GM18526 (cell line): ENCODE measurements at regions not wholly inside any gene's neighbourhood (a gene's known extent, or its start where the extent isn't known, plus 50 kb on each side); places are given as distances from the start of the nearest gene placed in this dataset.

Experiments
- POLR2A ChIP-seq: IDR thresholded peaks from 3 replicates; pipeline ENCODE4 v1.6.1; 2011; ENCODE audit not compliant: insufficient read length; ENCODE audit errors: extremely low read depth

DNA sequence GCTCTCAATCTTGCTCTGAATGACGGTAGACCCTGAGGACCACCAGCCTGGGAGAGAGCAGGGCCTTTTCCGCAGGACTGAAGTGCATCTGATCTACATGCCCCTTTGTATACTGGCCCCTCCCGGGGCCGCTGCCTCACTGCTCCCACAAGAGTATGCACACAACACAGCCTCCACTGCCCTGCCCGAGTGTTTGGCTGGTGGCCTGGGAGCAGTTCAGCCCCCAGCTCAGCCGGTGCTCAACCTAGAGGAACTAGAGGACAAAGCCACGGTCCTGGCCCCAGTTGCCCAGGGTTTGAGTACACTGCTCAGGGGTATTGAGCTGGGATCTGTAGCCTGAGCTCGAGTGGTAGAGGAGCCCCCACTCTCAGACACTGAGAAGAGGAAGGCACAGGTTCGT is 118.9 kb upstream of the CAB39 start:
- no peak for TF ChIP-seq POLR2A

DNA sequence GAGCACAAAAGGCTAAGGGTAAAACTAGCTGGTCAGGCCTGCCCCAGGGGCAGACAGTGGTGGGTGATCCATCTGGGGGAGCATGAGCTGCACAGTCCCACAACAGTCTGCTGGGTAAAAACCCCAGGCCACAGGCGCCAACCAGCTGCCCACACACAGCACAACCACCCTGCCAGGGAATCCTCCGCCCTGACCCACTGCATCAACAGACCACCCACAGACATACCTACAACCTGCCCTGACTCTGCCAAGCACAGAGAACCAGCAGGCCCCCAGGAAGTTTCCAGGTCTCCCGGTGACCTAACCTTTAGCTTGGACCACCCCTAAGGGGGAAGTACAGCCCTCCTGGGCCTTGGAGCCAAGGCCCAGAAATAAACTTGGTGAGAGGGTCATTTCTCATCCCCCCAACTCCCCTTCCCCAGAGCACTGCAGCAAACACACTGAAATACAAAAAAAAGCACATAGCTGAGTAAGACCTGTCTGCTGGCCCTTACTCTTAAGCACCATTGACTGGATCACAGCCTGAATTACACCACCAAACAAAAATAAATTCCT is 118.3 kb upstream of the CAB39 start:
- no peak for TF ChIP-seq POLR2A

DNA sequence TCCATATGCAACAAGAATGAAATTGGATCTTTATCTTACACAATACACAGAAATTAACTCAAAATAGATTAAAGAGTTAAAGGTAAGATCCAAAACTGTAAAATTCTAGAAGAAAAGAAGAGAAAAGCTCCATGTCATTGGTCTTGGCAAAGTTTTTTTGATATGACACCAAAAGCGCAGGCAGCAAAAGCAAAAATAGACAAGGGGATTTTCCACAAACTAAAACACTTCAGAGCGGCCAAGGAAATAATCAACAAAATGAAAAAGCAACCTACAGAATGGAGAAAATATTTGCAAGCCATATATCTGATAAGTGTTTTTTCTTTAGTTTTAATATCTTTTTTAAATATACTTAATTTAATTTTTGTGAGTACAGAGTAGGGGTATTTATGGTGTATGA is 112.8 kb upstream of the CAB39 start:
- TF ChIP-seq POLR2A, result no peak

DNA sequence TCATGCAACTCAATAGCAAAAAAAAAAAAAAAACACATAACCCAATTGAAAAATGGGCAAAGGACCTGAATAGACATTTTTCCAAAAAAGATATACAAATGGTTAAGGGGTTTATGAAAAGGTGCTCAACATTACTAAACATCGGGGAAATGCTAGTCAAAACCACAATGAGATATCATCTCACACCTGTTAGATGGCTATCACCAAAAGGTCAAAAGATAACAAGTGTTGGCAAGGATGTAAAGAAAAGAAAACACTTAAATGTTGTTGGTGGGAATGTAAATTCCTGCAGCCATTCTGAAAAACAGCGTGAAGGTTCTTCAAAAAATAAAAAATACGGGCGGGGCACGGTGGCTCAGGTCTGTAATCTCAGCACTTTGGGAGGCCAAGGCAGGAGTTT is 112.4 kb upstream of the CAB39 start:
- no peak for TF ChIP-seq POLR2A

DNA sequence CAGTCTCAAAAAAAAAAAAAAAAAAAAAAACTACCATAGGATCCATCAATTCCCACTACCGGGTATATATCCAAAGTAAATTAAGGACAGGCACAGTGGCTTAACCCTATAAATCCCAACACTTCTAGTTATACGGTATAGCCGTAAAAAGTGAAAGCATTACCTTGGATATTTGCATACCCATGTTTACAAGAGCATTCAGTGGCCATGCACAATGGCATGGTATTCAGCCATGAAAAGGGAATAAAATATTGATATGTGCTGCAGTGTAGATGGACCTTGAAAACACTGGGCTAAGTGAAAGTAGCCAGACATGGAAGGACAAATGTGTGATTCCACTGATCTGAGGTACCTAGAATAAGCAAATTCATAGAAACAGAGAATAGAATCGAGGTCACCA is 111.8 kb upstream of the CAB39 start:
- TF ChIP-seq POLR2A, result no peak

DNA sequence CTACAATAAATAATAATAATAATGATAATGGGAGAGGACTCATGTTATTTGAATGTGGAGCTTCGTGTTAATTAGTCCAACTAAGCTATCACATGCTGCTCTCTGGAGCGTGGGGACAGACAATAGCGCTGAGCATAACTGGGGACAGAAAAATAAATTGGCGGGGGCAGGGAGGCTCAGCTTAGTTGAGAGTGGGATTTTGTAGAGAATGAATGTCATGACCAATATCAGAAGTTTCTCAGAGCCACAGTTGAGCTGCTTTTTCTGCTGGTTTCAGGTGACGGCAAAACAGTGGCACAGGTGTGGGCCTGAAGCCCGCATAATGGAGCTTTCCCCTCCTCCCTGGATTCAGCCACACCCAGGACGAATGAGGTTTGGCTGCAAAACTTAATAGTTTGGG is 111.1 kb upstream of the CAB39 start:
- no peak for TF ChIP-seq POLR2A

DNA sequence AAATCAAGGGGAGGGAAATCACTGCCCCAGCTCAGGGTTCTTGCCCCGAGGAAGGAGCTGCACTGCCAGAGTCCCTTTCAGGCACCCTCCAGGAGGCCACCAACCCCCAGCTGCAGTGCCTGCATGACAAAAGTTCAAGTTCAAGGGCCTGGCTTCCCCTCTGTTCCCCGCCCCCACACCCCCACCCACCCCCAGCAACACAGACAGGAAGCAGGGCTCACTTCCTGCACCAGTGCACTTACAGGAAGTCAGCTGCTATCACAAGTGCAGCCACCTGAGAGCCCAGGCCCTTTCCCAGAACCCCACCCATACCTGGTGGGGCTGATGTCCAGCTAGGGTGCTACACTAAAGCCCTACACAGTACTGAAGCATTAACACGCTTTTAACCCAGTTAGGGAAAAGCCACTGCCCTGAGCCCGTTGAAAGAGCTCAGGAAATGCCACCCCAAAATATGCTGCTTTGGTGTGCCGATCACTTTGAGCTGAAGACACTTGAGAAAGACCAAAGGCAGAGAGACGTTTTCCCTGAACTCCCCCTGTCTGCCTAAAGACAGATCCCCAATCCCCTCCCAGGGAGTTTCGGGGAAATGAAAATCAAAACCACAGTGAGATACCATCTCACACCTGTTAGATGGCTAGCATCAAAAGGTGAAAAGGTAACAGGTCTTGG is 109.9 kb upstream of the CAB39 start:
- no peak for TF ChIP-seq POLR2A

DNA sequence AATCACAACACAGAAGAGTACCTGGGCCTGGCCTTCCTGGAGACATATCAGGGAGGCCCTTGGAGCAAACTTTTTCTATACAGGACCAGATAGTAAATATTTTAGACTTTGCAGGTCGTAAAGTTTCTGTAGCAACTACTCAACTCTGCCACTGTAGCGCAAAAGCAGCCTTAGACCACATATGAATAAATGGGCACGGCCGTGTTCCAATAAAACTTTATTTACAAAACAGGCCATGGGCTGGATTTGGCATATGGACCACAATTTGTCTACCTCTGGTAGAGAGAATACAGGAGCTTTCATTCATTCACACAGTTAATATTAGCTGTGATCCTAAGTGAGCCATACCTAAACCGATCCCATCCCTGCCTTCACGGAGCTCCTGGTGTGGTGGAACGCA is 98.6 kb upstream of the CAB39 start:
- TF ChIP-seq POLR2A, result no peak

DNA sequence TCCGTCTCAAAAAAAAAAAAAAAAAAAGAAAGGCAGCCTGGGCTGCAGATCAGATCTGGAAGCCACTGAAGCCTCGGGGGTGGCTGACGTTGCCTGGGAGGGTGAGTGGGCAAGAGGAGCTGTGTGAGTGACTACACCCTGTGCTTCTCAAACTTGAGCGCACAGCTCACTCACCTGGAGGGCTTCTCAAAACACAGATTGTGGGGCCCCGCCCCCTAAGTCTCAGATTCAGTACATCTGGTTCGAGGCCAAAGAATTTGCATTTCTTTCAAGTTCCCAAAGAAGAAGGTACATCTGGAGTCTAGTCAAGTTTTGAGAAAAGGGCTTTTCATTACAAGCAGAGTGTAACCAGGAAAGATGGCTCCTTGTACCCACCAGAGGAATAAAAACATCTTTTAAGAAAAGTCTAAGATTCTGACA is 97.7 kb upstream of the CAB39 start:
- no peak for TF ChIP-seq POLR2A

DNA sequence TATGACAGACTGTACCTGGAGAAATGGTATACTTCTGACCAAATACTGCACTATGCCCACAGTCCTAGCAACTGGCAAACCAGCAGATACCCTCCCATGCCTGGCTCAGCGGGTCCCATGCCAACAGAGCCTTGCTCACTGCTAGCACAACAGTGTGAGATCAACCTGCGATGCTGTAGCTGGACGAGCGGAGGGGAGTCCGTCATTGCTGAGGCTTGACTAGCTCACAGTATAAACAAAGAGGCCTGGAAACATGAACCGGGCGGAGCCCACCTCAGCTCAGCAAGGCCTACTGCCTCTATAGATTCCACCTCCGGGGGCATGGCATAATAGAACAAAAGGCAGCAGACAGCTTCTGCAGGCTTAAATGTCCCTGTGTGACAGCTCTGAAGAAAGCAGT is 93.2 kb upstream of the CAB39 start:
- no peak for TF ChIP-seq POLR2A

DNA sequence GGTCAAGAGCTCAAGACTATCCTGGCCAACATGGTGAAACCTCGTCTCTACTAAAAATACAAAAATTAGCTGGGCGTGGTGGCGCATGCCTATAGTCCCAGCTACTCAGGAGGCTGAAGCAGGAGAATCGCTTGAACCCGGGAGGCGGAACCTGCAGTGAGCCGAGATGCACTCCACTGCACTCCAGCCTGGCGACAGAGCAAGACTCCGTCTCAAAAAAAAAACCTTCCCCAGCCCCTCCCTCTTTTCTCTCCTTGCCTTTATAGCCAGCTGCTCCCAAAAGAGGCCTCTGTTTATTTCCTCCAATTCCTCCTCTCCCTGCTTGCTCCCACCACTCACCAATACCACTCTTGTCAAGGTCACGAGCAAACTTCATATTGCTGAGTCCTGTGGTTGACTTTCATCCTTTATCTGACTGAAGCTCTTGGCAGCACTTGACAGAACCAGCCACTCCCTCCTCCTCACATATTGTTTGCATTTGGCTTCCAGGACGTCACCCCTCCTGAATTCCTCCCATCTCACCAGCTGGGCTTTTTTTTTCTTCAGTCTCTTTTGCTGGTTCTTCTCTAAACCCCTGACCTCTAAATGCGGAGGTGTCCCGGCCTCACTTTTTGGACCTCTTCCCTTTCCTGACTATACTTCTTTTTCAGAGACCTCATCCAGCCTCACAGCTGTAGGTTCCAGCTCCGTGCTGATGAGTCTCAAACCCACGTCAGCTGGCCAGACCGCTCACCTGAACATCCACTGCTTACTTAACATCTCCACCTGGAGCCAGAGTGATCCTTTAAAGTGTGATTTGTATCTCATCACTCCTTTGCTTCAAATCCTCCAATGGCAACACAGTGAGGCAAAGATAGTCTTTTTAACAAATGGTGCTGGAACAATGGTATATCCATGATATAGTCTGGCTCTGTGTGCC is 84.6 kb upstream of the CAB39 start:
- TF ChIP-seq POLR2A, result no peak

DNA sequence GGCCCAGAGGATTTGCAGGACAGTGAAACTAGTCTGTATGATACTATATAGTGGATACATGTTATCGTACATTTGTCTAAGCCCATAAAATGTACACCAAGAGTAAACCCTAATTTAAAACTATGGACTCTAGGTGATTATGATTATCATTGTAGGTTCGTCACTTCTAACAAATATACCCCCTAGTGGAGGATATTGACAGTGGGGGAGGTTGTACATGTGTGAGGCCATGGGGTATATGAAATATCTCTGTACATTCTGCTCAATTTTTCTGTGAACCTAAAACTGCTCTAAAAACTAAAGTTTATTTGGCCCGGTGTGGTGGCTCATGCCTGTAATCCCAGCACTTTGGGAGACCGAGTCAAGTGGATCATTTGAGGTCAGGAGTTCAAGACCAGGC is 81.2 kb upstream of the CAB39 start:
- no peak for TF ChIP-seq POLR2A

DNA sequence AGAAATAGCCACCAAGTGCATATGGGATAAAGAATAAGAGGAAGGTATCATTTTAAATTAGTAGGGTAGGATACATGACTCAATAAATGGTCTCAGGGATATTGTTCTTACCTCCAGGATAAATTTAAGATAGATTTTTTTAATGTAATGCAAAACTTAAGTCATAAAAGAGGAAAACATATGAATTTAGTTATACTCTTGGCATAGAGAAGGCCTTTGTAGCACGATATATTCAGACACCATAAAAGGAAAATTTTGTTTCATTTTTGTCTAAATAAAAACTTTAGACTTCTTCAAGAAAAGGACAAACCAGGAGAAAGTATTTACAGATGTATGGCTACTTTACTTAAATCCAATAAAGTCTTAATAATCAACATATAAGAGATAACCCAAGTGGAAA is 78.5 kb upstream of the CAB39 start:
- no peak for TF ChIP-seq POLR2A

DNA sequence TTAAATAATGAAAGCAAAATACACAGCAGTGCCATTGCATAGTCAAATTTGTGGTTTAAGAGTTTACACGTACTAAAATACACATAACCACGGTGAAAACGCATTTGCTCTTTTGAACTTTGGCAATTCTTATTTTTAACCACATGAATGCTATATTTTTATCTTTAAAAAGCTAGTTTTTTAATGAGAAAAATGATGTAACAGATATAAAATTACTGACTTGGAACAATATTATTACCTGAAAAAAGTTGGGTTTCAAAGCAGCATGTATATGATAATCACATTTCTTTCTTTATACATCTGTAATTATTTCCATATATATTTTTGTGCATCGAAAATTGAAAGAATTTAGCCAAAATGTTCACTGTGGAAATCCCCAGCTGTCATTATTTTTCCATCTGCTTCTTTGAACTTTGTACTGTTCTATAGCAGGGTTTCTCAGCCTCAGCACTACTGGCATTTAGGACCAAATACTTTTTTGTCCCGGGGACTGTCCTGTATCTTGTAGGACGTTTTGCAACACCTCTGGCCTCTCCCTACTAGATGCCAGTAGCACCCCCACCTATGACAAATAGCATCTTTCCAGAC is 75.9 kb upstream of the CAB39 start:
- TF ChIP-seq POLR2A, result no peak

DNA sequence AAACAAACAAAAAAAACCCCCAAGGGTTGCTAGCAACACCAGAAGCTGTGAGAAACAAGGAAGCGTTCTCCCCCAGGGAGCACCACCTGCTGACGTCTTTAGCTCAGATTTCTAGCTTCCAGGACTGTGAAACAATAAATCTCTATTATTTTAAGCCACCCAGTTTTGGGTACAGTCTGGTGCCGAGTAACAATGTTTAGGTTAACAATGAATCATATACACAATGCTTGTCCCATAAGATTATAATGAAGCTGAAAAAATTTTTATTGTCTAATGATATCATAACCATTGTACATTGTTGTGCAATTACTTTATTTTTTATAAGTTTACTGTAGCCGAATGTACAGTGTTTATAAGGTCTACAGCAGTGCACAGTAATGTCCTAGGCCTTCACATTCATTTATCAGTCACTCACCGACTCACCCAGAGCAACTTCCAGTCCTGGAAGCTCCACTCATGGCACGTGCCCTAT is 72.1 kb upstream of the CAB39 start:
- no peak for TF ChIP-seq POLR2A

DNA sequence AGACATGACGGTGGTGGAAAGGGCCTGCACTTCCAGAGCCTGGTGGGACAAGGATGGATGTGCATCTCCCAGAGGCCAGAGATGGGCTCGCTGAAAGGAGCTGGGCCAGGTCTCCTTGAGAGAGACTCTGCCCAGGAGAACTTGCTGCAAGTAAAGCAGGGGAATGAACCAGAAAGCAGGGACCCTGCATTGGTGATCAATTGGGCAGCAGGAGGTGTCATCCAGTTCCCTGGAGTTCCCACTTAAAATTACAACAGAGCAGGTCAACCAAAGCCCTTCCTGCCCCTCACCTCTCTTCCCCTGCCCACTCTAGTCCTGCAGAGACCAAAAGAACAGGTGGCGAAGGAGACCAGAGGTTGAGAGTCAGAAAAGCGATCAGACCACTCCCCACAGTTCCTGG is 69.7 kb upstream of the CAB39 start:
- no peak for TF ChIP-seq POLR2A

DNA sequence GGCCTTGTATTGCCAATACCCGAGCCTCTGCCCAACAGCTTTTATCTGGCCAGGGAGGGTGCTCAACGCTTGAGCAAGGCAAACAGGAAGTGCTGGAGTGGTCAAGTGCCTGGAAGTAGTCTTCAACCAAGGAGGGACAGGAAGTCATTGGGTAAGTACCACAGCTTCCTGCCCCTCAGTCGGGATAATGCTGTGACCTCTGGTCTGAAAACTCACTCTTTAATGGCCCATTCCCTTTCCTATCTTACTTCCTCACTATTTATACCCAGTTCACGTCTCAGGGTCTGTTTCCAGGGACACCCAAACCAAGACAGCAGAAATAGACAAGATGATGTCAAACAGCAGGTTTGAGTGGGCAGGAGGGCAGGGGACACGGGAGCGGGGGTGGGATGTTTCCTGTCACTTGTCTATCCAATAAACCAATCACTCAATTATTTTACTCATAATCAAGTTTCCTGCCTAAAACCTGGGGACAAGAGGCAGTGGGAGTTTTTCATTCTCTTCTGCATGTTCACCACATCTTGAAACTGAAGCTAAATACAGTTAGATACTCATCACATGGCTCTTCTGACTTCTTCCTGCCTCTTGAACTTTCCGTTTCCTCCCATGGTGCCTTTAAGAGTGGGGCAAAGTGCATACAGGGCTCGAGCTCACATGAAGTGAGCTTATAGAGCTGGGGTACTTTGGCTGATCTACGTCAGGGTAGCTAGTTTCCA is 68.9 kb upstream of the CAB39 start:
- TF ChIP-seq POLR2A, result peak; percentile 18
